RWPE1 (cell line): ENCODE measurements at regions not wholly inside any gene's neighbourhood (a gene's known extent, or its start where the extent isn't known, plus 50 kb on each side); places are given as distances from the start of the nearest gene placed in this dataset.

ENCODE experiments used
- CTCF ChIA-PET: fragments of 350-600 bp; sonication (Branson Sonifier 250); formaldehyde crosslinking; extraction: SDS; loops from one replicate; lab custom pipeline; 2021; lab: Yijun Ruan, JAX
- POLR2A ChIA-PET: fragments of 400-600 bp; formaldehyde crosslinking; extraction: SDS; loops from one replicate; lab custom pipeline; 2020; ENCODE audit warnings: antibody characterized with exemption; ENCODE audit not compliant: low non-redundant PET; lab: Yijun Ruan, JAX
- DNase-seq: peaks from one replicate; pipeline ENCODE4 v3.0.0; 2012; ENCODE audit warnings: low spot score
- H3K27ac ChIP-seq: fragments of 450-650 bp; 2 replicates; pipeline ENCODE4 v1.5.1; 2017
- TF ChIP-seq, protein P1 (sequence below): fragments of 450-650 bp; conservative IDR thresholded peaks from 2 replicates; pipeline ENCODE4 v1.5.1; 2017; ENCODE audit warnings: low read depth, mild to moderate bottlenecking

GRCh38 chr22:48756146-48757111, 1071.2 kb downstream of the BRD1 start:
- CTCF ChIA-PET = no interaction called here
- TF ChIP-seq, protein P1, sequence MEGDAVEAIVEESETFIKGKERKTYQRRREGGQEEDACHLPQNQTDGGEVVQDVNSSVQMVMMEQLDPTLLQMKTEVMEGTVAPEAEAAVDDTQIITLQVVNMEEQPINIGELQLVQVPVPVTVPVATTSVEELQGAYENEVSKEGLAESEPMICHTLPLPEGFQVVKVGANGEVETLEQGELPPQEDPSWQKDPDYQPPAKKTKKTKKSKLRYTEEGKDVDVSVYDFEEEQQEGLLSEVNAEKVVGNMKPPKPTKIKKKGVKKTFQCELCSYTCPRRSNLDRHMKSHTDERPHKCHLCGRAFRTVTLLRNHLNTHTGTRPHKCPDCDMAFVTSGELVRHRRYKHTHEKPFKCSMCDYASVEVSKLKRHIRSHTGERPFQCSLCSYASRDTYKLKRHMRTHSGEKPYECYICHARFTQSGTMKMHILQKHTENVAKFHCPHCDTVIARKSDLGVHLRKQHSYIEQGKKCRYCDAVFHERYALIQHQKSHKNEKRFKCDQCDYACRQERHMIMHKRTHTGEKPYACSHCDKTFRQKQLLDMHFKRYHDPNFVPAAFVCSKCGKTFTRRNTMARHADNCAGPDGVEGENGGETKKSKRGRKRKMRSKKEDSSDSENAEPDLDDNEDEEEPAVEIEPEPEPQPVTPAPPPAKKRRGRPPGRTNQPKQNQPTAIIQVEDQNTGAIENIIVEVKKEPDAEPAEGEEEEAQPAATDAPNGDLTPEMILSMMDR = no peak
- no peak for DNase-seq
- POLR2A ChIA-PET = no interaction called here
- H3K27ac ChIP-seq = no peak overlapping the region

DNA sequence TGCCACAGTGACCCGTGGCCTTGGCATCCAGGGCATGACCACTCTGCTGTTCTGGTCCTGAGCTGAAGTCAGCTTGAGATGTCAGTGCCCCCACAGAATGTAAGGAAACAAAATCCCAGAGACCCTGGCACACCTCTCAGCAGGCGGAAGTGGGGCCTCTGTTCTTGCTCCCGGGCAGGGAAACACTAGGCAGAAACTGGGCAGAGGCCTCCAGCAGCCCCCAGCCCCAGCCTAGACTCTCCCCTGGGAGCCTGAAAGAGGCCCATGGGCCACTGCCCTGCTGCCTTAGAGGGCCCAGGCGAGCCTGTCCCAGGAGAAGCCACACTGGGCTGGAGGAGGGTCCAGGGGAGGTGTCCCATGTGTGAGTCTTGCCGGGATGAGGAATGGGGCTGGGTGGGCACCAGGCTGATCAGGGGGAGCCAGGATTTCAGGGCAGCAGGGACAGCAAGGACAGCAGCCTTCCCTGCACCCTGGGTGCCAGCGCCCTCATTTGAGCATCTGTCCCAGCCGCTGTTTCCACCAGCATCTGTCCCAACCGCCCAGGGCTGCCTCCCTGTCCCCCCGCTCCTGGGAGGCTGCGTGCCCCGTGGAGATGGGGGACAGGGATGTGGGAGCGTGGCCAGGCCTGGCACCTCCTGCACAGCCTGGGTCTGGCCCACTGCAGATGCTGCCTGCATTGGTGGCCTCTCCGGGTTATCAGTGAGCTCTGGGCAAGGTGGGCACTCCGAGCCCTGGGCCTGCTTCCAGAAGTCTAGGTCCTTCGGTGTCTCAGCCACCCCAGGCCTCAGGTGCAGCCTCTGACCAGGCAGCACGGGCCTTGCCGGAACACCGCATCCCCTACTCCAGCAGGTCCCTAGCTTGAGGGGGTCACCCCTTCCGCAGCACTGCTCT, 1072.4 kb downstream of the BRD1 start:
- CTCF ChIA-PET = no interaction called here
- DNase-seq = no peak
- TF ChIP-seq, protein P1 = no peak
- no peak overlapping the region for H3K27ac ChIP-seq
- POLR2A ChIA-PET = no interaction called here

- ChIA-PET POLR2A (no interaction called here), CTCF (no interaction called here)
Measured at GRCh38 chr22:48754611-48755058, 1073.0 kb downstream of the BRD1 start.

DNA sequence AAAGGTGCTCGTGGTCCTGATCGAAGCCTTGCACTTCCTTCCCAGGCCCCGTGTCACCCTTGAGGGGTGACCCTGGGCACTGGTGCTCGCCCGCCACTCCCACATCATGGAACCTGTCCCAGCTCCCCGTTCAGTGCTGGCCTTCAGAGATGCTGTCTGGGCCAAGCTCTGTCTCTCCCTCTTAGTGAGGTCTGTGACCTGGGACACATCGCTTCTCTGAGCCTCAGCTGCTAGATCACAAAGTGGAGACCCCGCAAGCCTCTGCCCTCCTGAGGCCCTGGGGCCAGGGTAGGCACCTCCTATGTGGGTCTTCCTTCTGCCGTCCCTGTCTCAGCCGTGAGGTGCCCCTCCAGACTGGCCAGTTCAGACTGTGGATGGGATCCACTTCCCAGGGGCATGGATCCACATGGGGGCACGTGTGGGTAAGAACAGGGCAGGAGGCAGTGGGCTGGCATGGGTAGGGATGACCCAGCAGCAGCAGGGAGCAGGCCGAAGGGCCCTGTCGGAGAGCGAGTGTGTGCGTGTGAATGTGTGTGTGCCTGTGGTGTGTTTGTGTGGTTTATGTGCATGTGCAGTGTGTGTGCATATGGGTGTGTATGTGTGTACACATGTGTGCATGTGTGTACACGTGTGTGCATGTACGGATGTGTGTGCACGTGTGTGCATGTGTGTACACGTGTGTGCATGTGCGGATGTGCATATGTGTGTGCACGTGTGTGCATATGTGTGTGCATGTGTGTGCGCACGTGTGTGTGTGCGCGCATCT, 1073.7 kb downstream of the BRD1 start:
- no peak for DNase-seq
- ChIA-PET POLR2A (no interaction called here), CTCF (no interaction called here)
- no peak overlapping the region for H3K27ac ChIP-seq
- TF ChIP-seq, protein P1 = no peak

More at GRCh38 chr22:48754611-48755058, 1073.0 kb downstream of the BRD1 start:
- TF ChIP-seq, protein P1 = no peak
- no peak for DNase-seq
- H3K27ac ChIP-seq = no peak overlapping the region

DNA sequence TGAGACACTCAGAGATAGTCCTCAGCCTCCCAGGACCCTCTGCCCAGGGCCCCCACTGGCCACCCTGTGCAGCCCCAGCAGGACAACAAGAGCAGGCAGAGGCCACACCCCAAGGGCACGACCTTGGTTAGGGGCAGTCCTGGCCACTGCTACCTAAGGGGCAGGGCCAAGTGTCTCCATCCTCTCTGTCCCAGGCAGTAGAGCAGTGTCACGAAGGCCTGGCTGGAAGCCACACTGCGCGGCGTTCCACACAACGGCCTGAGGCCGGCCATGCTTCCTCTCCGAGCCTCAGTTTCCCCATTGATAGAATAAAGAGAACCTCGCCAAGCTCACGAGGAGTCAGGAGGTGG, 1074.3 kb downstream of the BRD1 start:
- DNase-seq = no peak
- ChIA-PET CTCF (no interaction called here), POLR2A (no interaction called here)
- TF ChIP-seq, protein P1 = no peak
- no peak overlapping the region for H3K27ac ChIP-seq
